A549 (cell line): ENCODE measurements at regions not wholly inside any gene's neighbourhood (a gene's known extent, or its start where the extent isn't known, plus 50 kb on each side); places are given as distances from the start of the nearest gene placed in this dataset.

Experiments
- MYC ChIP-seq: IDR thresholded peaks from 2 replicates; pipeline ENCODE4 v1.6.1; 2012; ENCODE audit warnings: mild to moderate bottlenecking, inconsistent platforms, low read length, improper control_type of control experiment, borderline replicate concordance
- NR3C1 ChIP-seq: fragments of >200 bp; sonication (Bioruptor Twin); formaldehyde crosslinking; IDR thresholded peaks from 3 replicates; pipeline ENCODE4 v1.6.1; 2017
- TF ChIP-seq, protein P1 (sequence below): fragments of 450-650 bp; IDR thresholded peaks from 2 replicates; pipeline ENCODE4 v1.6.1; 2014; ENCODE audit warnings: antibody characterized with exemption

DNA sequence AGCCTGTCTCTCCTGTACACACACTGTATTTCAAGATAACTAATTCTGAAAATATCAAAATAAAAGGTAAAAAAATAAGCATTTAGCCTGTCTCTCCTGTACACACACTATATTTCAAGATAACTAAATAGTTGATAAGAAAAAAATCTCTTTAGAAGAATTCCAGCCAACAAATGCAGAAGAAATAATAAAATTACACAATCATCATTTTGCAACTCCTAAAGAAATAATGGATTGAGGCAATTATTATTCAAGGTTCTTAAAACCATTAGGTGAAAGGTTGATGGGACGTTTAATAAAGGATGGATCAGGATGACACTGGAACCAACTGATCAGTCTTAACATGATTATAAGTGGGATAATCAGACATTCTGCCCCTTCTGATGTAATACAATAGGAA is 148.0 kb upstream of the FN1 start:
- TF ChIP-seq MYC (no peak), NR3C1 (no peak)
- TF ChIP-seq, protein P1, sequence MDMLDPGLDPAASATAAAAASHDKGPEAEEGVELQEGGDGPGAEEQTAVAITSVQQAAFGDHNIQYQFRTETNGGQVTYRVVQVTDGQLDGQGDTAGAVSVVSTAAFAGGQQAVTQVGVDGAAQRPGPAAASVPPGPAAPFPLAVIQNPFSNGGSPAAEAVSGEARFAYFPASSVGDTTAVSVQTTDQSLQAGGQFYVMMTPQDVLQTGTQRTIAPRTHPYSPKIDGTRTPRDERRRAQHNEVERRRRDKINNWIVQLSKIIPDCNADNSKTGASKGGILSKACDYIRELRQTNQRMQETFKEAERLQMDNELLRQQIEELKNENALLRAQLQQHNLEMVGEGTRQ, result no peak
